Fibroblast of lung (primary cell): ENCODE measurements at regions not wholly inside any gene's neighbourhood (a gene's known extent, or its start where the extent isn't known, plus 50 kb on each side); places are given as distances from the start of the nearest gene placed in this dataset.

Experiments used
- DNase-seq, 2 donors: peaks; one replicate each; pipeline versions ENCODE4 v3.0.0 to v3.0.0-alpha.2; 2010; ENCODE audit warnings: low read depth in 2 of 2
- H2AFZ ChIP-seq: 2 replicates; pipeline ENCODE4 v1.5.1; 2012; ENCODE audit warnings: low read length, control low read depth, inconsistent platforms
- H3K27ac ChIP-seq: 2 replicates; pipeline ENCODE4 v1.5.1; 2011; ENCODE audit warnings: low read length, control low read depth; ENCODE audit not compliant: insufficient read depth
- H3K27me3 ChIP-seq: 2 replicates; pipeline ENCODE4 v1.5.1; 2011; ENCODE audit warnings: mild to moderate bottlenecking, low read length; ENCODE audit not compliant: control insufficient read depth, insufficient read depth
- H3K36me3 ChIP-seq: 2 replicates; pipeline ENCODE4 v1.5.1; 2011; ENCODE audit warnings: low read length; ENCODE audit not compliant: control insufficient read depth, insufficient read depth
- H3K4me1 ChIP-seq: 2 replicates; pipeline ENCODE4 v1.5.1; 2011; ENCODE audit warnings: low read length; ENCODE audit not compliant: control insufficient read depth, insufficient read depth; ENCODE audit errors: extremely low read depth
- H3K4me2 ChIP-seq: 2 replicates; pipeline ENCODE4 v1.5.1; 2011; ENCODE audit warnings: low read length, control low read depth; ENCODE audit not compliant: insufficient read depth; ENCODE audit errors: extremely low read depth
- H3K4me3 ChIP-seq, 4 experiments: fragments of 200-600 bp in 1 of 4; sonication (generic) in 1 of 4; replicated peaks in 1 of 4; 2 replicates each; pipeline ENCODE4 v1.5.1; 2011 to 2016; ENCODE audit warnings: low read length in 4 of 4, low read depth in 3 of 4, mild to moderate bottlenecking in 3 of 4, control low read depth in 2 of 4, inconsistent platforms in 1 of 4, mixed read lengths in 1 of 4; ENCODE audit not compliant: insufficient read depth in 1 of 4; ENCODE audit errors: control extremely low read depth in 1 of 4
- H3K79me2 ChIP-seq: 2 replicates; pipeline ENCODE4 v1.5.1; 2012; ENCODE audit warnings: mild to moderate bottlenecking, low read length, inconsistent platforms; ENCODE audit not compliant: control insufficient read depth, insufficient read depth
- H3K9ac ChIP-seq: 2 replicates; pipeline ENCODE4 v1.5.1; 2011; ENCODE audit warnings: mild to moderate bottlenecking, low read length, control low read depth; ENCODE audit not compliant: insufficient read depth
- H3K9me3 ChIP-seq: 2 replicates; pipeline ENCODE4 v1.5.1; 2012; ENCODE audit warnings: low read depth, low read length; ENCODE audit not compliant: control insufficient read depth, insufficient read depth
- H4K20me1 ChIP-seq: 2 replicates; pipeline ENCODE4 v1.5.1; 2011; ENCODE audit warnings: low read length; ENCODE audit not compliant: control insufficient read depth, insufficient read depth; ENCODE audit errors: extremely low read depth
- CTCF ChIP-seq, 2 donors: IDR thresholded peaks in 1 of 2; conservative IDR thresholded peaks in 1 of 2; 1 replicate in 1 of 2; 2 replicates in 1 of 2; pipeline ENCODE4 v1.5.1; 2011 to 2012; ENCODE audit warnings: low read length in 2 of 2, control low read depth in 1 of 2, inconsistent platforms in 1 of 2, low read depth in 1 of 2, mild to moderate bottlenecking in 1 of 2
- EZH2 ChIP-seq: IDR thresholded peaks from 2 replicates; pipeline ENCODE4 v1.5.1; 2012; ENCODE audit warnings: low read length, control low read depth, mild to moderate bottlenecking; ENCODE audit errors: missing control alignments

DNA sequence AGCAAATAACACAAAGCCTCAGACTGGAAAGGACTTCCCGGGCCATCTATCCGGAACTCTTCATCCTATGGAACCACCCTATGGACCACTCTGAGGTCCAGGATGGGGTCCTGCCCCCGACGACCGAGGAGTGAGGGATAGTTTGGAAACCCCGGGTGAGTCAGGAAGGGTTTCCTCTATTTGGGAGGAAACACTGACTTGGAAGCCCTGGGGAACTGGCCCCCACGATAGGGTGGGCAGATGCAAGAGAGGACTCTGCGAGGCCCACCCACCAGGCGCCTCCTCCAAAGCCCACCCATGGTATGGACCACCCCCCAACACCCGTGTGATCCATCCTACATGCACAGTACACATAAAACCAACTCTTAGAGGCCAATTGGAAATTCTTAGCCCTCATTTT, 69.4 kb downstream of the CPN2 start:
- Histone ChIP-seq H3K9me3 (no peaks in the 10 kb centered on the region), H3K27ac (no peak overlapping the region), H3K27me3 (peaks cover 7% of the 10 kb centered on the region), H3K9ac (no peak overlapping the region), H3K36me3 (no peaks in the 10 kb centered on the region), H2AFZ (no peak overlapping the region), H4K20me1 (no peaks in the 10 kb centered on the region), H3K4me1 (peaks cover 5% of the 10 kb centered on the region), H3K79me2 (no peaks in the 10 kb centered on the region), H3K4me3 (no peak overlapping the region), H3K4me2 (no peak overlapping the region)
- no peak for DNase-seq
- TF ChIP-seq CTCF (conservative IDR thresholded peaks at IDR 0.05 in 1 of 2, IDR thresholded peaks at IDR 0.05 in 1 of 2; ENCODE audit: low read depth in 1 of 2, low read length in 2 of 2) = no peak
- no peak for TF ChIP-seq EZH2

GRCh38 chr3:194282436-194283122, 68.5 kb downstream of the CPN2 start:
- peaks cover 2% of the 10 kb centered on the region for H3K4me1 ChIP-seq
- TF ChIP-seq EZH2 (no peak), CTCF (conservative IDR thresholded peaks at IDR 0.05 in 1 of 2, IDR thresholded peaks at IDR 0.05 in 1 of 2; ENCODE audit: low read depth in 1 of 2, low read length in 2 of 2) (no peak)
- no peak overlapping the region for H3K27ac ChIP-seq
- H3K4me2 ChIP-seq = no peak overlapping the region
- H3K27me3 ChIP-seq = peaks cover 7% of the 10 kb centered on the region
- no peaks in the 10 kb centered on the region for H3K36me3 ChIP-seq
- no peak overlapping the region for H2AFZ ChIP-seq
- no peak overlapping the region for H3K4me3 ChIP-seq
- no peak overlapping the region for H3K9ac ChIP-seq
- no peaks in the 10 kb centered on the region for H3K9me3 ChIP-seq
- DNase-seq = no peak
- H3K79me2 ChIP-seq = no peaks in the 10 kb centered on the region
- no peaks in the 10 kb centered on the region for H4K20me1 ChIP-seq

- H3K9me3 ChIP-seq = no peaks in the 10 kb centered on the region
- no peak overlapping the region for H3K9ac ChIP-seq
- H3K4me1 ChIP-seq = no peaks in the 10 kb centered on the region
- TF ChIP-seq CTCF (conservative IDR thresholded peaks at IDR 0.05 in 1 of 2, IDR thresholded peaks at IDR 0.05 in 1 of 2; ENCODE audit: low read depth in 1 of 2, low read length in 2 of 2) = no peak
- TF ChIP-seq EZH2 = no peak
- no peaks in the 10 kb centered on the region for H3K36me3 ChIP-seq
- H4K20me1 ChIP-seq = no peaks in the 10 kb centered on the region
- no peak overlapping the region for H2AFZ ChIP-seq
- peak in 1 of 2 donors; percentile 29 for DNase-seq
- peaks cover 7% of the 10 kb centered on the region for H3K27me3 ChIP-seq
- no peak overlapping the region for H3K4me3 ChIP-seq
- peak overlapping the region; percentile 4 for H3K27ac ChIP-seq
- no peaks in the 10 kb centered on the region for H3K79me2 ChIP-seq
- H3K4me2 ChIP-seq = no peak overlapping the region
Observed at GRCh38 chr3:194283221-194284006, 67.7 kb downstream of the CPN2 start.
